WTC11 (cell line): ENCODE measurements at regions not wholly inside any gene's neighbourhood (a gene's known extent, or its start where the extent isn't known, plus 50 kb on each side); places are given as distances from the start of the nearest gene placed in this dataset.

Experiments
- ATAC-seq: fragments of 200-7000 bp; cut with Tn5 transposase; 2 replicates; pipeline ENCODE4 v1.10.0; 2021; ENCODE audit warnings: mild to moderate bottlenecking, moderate library complexity
- CTCF ChIA-PET: fragments of 300-600 bp; sonication (Branson Sonifier 250); formaldehyde crosslinking; loops from one replicate; lab custom pipeline; 2021; ENCODE audit warnings: antibody characterized with exemption; lab: Charles Lee
- POLR2A ChIA-PET: fragments of 350-600 bp; sonication (Branson Sonifier 250); formaldehyde crosslinking; loops from one replicate; lab custom pipeline; 2021; ENCODE audit warnings: antibody characterized with exemption; lab: Charles Lee
- DNase-seq: peaks from one replicate; pipeline ENCODE4 v3.0.0; 2021; ENCODE audit warnings: low spot score
- H3K27ac Mint-ChIP-seq: 2 replicates; pipeline ENCODE4 v1.8.0; 2021; ENCODE audit warnings: mixed read lengths
- H3K27me3 Mint-ChIP-seq: 2 replicates; pipeline ENCODE4 v1.8.0; 2021; ENCODE audit warnings: low read depth, mild to moderate bottlenecking, moderate library complexity, mixed read lengths
- H3K36me3 Mint-ChIP-seq: 2 replicates; pipeline ENCODE4 v1.8.0; 2021; ENCODE audit warnings: mixed read lengths
- H3K4me1 Mint-ChIP-seq: 2 replicates; pipeline ENCODE4 v1.8.0; 2022; ENCODE audit warnings: mixed read lengths
- H3K4me3 Mint-ChIP-seq: 2 replicates; pipeline ENCODE4 v1.8.0; 2021; ENCODE audit warnings: mild to moderate bottlenecking, moderate library complexity, mixed read lengths
- H3K9me3 Mint-ChIP-seq: 2 replicates; pipeline ENCODE4 v1.8.0; 2021; ENCODE audit warnings: mixed read lengths
- ELF4 ChIP-seq: sonication (generic); formaldehyde crosslinking; IDR thresholded peaks from 2 replicates; pipeline ENCODE4 v1.8.1; 2022; ENCODE audit warnings: low read depth, mild to moderate bottlenecking, moderate library complexity, missing genetic modification reagents
- GRHL2 ChIP-seq: fragments of 250-450 bp; sonication (Bioruptor Pico); IDR thresholded peaks from 2 replicates; pipeline ENCODE4 v1.8.0; 2022; ENCODE audit warnings: mild to moderate bottlenecking, moderate library complexity; ENCODE audit not compliant: insufficient replicate concordance, severe bottlenecking
- HMGA2 ChIP-seq: fragments of 250-450 bp; sonication (Bioruptor Pico); IDR thresholded peaks from 2 replicates; pipeline ENCODE4 v1.4.0; 2021; ENCODE audit warnings: mild to moderate bottlenecking, moderate library complexity
- MXD4 ChIP-seq: fragments of 250-450 bp; sonication (Bioruptor Pico); IDR thresholded peaks from 2 replicates; pipeline ENCODE4 v1.8.0; 2021; ENCODE audit warnings: mild to moderate bottlenecking, moderate library complexity, borderline replicate concordance
- NFE2L1 ChIP-seq: sonication (generic); formaldehyde crosslinking; IDR thresholded peaks from 2 replicates; pipeline ENCODE4 v1.8.1; 2023; ENCODE audit warnings: missing genetic modification reagents
- NR3C1 ChIP-seq: sonication (generic); formaldehyde crosslinking; conservative IDR thresholded peaks from 2 replicates; pipeline ENCODE4 v1.8.1; 2023; ENCODE audit warnings: low read depth, mild to moderate bottlenecking, missing genetic modification reagents
- OVOL2 ChIP-seq: fragments of 250-450 bp; sonication (Bioruptor Pico); IDR thresholded peaks from 2 replicates; pipeline ENCODE4 v1.9.0; 2021; ENCODE audit warnings: mild to moderate bottlenecking, borderline replicate concordance
- PRRX2 ChIP-seq: fragments of 250-450 bp; sonication (Bioruptor Pico); IDR thresholded peaks from 2 replicates; pipeline ENCODE4 v1.8.0; 2021; ENCODE audit warnings: mild to moderate bottlenecking
- TEAD1 ChIP-seq: sonication (generic); formaldehyde crosslinking; IDR thresholded peaks from 2 replicates; pipeline ENCODE4 v1.8.0; 2022; ENCODE audit warnings: mild to moderate bottlenecking, missing genetic modification reagents
- ZNF263 ChIP-seq: sonication (generic); formaldehyde crosslinking; IDR thresholded peaks from 2 replicates; pipeline ENCODE4 v1.8.1; 2022; ENCODE audit warnings: low read depth, mild to moderate bottlenecking, moderate library complexity, missing genetic modification reagents
- ZNF317 ChIP-seq: sonication (generic); formaldehyde crosslinking; IDR thresholded peaks from 2 replicates; pipeline ENCODE4 v1.8.1; 2023; ENCODE audit warnings: low read depth, mild to moderate bottlenecking, moderate library complexity, missing genetic modification reagents, borderline replicate concordance
- ZNF423 ChIP-seq: fragments of 250-450 bp; sonication (Bioruptor Pico); IDR thresholded peaks from 2 replicates; pipeline ENCODE4 v2.1.2; 2022; ENCODE audit warnings: mild to moderate bottlenecking, moderate library complexity
- TF ChIP-seq, protein P1 (sequence below): sonication (generic); formaldehyde crosslinking; IDR thresholded peaks from 2 replicates; pipeline ENCODE4 v1.8.1; 2022; ENCODE audit warnings: low read depth, missing genetic modification reagents, borderline replicate concordance
- TF ChIP-seq, protein P2 (sequence below): fragments of 250-450 bp; sonication (Bioruptor Pico); IDR thresholded peaks from 2 replicates; pipeline ENCODE4 v1.9.0; 2021; ENCODE audit warnings: mild to moderate bottlenecking, borderline replicate concordance
- TF ChIP-seq, protein P3 (sequence below): sonication (generic); formaldehyde crosslinking; IDR thresholded peaks from 2 replicates; pipeline ENCODE4 v1.8.0; 2022; ENCODE audit warnings: mild to moderate bottlenecking, missing genetic modification reagents
- TF ChIP-seq, protein P4 (sequence below): sonication (generic); formaldehyde crosslinking; IDR thresholded peaks from 2 replicates; pipeline ENCODE4 v1.8.1; 2023; ENCODE audit warnings: mild to moderate bottlenecking, missing genetic modification reagents
- TF ChIP-seq, protein P5 (sequence below): sonication (generic); formaldehyde crosslinking; IDR thresholded peaks from 2 replicates; pipeline ENCODE4 v1.8.1; 2023; ENCODE audit warnings: mild to moderate bottlenecking, missing genetic modification reagents
- TF ChIP-seq, protein P6 (sequence below): fragments of 250-450 bp; sonication (Bioruptor Pico); conservative IDR thresholded peaks from 2 replicates; pipeline ENCODE4 v1.9.0; 2021; ENCODE audit warnings: mild to moderate bottlenecking

DNA sequence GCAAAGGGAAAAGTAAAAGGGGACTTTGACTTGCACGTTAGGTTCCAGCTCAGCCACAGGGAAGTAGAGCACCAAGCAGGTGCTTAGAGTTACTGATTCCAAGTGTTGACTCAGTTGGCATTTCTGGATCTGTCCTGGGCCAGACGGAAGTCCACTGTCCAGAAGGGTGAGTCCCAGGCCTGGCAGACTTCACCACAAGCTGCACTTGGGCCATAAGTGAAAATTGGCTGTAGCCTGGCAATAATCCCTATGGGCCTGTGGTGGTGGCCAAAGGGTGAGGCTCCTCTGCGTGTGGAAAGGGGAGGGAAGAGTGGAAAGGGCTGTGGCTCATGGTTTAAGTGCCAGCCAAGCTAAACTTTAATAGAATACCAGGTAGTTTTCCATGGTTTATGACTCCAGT, 121.5 kb downstream of the DTWD1 start:
- TF ChIP-seq ZNF263 (no peak), OVOL2 (CRISPR knock-in tag) (no peak), TEAD1 (no peak), ELF4 (CRISPR knock-in tag) (no peak), NR3C1 (CRISPR knock-in tag) (no peak), GRHL2 (no peak), HMGA2 (no peak), NFE2L1 (CRISPR knock-in tag) (no peak)
- TF ChIP-seq, protein P1, sequence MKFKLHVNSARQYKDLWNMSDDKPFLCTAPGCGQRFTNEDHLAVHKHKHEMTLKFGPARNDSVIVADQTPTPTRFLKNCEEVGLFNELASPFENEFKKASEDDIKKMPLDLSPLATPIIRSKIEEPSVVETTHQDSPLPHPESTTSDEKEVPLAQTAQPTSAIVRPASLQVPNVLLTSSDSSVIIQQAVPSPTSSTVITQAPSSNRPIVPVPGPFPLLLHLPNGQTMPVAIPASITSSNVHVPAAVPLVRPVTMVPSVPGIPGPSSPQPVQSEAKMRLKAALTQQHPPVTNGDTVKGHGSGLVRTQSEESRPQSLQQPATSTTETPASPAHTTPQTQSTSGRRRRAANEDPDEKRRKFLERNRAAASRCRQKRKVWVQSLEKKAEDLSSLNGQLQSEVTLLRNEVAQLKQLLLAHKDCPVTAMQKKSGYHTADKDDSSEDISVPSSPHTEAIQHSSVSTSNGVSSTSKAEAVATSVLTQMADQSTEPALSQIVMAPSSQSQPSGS (CRISPR knock-in tag), result no peak
- TF ChIP-seq, protein P2, sequence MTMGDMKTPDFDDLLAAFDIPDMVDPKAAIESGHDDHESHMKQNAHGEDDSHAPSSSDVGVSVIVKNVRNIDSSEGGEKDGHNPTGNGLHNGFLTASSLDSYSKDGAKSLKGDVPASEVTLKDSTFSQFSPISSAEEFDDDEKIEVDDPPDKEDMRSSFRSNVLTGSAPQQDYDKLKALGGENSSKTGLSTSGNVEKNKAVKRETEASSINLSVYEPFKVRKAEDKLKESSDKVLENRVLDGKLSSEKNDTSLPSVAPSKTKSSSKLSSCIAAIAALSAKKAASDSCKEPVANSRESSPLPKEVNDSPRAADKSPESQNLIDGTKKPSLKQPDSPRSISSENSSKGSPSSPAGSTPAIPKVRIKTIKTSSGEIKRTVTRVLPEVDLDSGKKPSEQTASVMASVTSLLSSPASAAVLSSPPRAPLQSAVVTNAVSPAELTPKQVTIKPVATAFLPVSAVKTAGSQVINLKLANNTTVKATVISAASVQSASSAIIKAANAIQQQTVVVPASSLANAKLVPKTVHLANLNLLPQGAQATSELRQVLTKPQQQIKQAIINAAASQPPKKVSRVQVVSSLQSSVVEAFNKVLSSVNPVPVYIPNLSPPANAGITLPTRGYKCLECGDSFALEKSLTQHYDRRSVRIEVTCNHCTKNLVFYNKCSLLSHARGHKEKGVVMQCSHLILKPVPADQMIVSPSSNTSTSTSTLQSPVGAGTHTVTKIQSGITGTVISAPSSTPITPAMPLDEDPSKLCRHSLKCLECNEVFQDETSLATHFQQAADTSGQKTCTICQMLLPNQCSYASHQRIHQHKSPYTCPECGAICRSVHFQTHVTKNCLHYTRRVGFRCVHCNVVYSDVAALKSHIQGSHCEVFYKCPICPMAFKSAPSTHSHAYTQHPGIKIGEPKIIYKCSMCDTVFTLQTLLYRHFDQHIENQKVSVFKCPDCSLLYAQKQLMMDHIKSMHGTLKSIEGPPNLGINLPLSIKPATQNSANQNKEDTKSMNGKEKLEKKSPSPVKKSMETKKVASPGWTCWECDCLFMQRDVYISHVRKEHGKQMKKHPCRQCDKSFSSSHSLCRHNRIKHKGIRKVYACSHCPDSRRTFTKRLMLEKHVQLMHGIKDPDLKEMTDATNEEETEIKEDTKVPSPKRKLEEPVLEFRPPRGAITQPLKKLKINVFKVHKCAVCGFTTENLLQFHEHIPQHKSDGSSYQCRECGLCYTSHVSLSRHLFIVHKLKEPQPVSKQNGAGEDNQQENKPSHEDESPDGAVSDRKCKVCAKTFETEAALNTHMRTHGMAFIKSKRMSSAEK (CRISPR knock-in tag), result no peak
- TF ChIP-seq, protein P3, sequence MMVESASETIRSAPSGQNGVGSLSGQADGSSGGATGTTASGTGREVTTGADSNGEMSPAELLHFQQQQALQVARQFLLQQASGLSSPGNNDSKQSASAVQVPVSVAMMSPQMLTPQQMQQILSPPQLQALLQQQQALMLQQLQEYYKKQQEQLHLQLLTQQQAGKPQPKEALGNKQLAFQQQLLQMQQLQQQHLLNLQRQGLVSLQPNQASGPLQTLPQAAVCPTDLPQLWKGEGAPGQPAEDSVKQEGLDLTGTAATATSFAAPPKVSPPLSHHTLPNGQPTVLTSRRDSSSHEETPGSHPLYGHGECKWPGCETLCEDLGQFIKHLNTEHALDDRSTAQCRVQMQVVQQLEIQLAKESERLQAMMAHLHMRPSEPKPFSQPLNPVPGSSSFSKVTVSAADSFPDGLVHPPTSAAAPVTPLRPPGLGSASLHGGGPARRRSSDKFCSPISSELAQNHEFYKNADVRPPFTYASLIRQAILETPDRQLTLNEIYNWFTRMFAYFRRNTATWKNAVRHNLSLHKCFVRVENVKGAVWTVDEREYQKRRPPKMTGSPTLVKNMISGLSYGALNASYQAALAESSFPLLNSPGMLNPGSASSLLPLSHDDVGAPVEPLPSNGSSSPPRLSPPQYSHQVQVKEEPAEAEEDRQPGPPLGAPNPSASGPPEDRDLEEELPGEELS (CRISPR knock-in tag), result no peak
- TF ChIP-seq, protein P4, sequence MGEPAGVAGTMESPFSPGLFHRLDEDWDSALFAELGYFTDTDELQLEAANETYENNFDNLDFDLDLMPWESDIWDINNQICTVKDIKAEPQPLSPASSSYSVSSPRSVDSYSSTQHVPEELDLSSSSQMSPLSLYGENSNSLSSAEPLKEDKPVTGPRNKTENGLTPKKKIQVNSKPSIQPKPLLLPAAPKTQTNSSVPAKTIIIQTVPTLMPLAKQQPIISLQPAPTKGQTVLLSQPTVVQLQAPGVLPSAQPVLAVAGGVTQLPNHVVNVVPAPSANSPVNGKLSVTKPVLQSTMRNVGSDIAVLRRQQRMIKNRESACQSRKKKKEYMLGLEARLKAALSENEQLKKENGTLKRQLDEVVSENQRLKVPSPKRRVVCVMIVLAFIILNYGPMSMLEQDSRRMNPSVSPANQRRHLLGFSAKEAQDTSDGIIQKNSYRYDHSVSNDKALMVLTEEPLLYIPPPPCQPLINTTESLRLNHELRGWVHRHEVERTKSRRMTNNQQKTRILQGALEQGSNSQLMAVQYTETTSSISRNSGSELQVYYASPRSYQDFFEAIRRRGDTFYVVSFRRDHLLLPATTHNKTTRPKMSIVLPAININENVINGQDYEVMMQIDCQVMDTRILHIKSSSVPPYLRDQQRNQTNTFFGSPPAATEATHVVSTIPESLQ (CRISPR knock-in tag), result no peak
- TF ChIP-seq, protein P5, sequence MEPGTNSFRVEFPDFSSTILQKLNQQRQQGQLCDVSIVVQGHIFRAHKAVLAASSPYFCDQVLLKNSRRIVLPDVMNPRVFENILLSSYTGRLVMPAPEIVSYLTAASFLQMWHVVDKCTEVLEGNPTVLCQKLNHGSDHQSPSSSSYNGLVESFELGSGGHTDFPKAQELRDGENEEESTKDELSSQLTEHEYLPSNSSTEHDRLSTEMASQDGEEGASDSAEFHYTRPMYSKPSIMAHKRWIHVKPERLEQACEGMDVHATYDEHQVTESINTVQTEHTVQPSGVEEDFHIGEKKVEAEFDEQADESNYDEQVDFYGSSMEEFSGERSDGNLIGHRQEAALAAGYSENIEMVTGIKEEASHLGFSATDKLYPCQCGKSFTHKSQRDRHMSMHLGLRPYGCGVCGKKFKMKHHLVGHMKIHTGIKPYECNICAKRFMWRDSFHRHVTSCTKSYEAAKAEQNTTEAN, result no peak
- Mint-ChIP-seq H3K27me3 (no peaks in the 10 kb centered on the region), H3K36me3 (no peaks in the 10 kb centered on the region), H3K9me3 (peaks cover 5% of the 10 kb centered on the region), H3K4me3 (no peak overlapping the region), H3K27ac (no peak overlapping the region), H3K4me1 (peaks cover 3% of the 10 kb centered on the region)
- DNase-seq, result no peak
- ChIA-PET POLR2A (no interaction called here), CTCF (no interaction called here)
- ATAC-seq, result no peak

DNA sequence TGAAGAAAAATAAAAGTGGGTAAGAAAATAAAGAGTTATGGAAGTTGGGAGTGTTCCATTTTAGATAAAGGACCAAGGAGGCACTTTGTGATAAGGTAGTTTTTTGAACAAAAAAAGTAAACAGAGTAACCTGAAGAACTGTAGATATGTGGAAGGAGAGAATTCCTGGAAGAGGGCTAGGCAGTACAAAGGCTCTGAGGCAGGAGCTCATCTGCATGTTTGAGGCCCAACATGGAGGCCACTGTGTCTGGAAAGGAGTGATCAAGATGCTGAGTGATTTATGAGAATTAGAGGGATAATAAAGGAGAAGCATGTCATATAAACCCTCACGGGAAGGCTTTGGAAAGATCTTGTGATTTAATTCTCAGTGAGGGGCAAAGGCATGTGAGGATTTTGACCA, 126.5 kb downstream of the DTWD1 start:
- DNase-seq (no peak), ATAC-seq (no peak)
- ChIA-PET CTCF (no interaction called here), POLR2A (no interaction called here)
- peaks cover 5% of the 10 kb centered on the region for H3K9me3 Mint-ChIP-seq
- no peaks in the 10 kb centered on the region for H3K4me1 Mint-ChIP-seq
- H3K36me3 Mint-ChIP-seq, result no peaks in the 10 kb centered on the region
- H3K27ac Mint-ChIP-seq, result no peak overlapping the region
- H3K27me3 Mint-ChIP-seq, result no peaks in the 10 kb centered on the region
- no peak overlapping the region for H3K4me3 Mint-ChIP-seq
- TF ChIP-seq NR3C1 (CRISPR knock-in tag) (no peak), ZNF423 (CRISPR knock-in tag) (no peak), ZNF317 (CRISPR knock-in tag) (no peak), HMGA2 (no peak), PRRX2 (CRISPR knock-in tag) (no peak), MXD4 (CRISPR knock-in tag) (no peak)
- TF ChIP-seq, protein P6, sequence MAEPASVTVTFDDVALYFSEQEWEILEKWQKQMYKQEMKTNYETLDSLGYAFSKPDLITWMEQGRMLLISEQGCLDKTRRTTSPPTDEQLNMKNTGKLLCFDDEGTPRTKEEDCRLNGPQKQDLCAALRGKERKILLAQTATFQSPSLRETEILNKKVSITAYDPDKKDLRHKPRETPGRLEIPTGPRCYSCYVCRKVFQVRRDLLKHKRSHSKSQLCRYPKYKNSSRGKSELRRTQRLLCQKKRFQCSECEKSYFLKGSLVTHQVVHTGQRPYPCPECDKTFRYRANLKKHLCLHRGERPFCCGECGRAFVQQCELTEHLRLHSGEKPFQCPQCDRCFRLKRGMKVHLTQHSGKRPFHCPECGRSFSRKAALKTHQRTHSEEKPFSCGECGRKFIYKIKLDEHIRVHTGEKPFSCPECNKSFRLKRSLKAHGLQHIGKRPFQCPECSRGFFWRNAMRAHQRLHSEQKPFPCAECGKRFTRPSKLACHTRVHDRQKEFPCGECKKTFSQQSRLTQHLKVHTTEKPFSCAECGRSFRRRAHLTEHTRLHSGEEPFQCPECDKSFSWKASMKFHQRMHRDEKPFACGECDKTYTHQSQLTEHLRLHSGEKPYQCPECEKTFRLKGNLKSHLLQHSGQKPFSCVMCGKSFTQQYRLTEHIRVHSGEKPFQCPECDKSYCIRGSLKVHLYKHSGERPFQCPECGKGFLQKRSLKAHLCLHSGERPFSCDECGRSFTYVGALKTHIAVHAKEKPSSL (CRISPR knock-in tag), result no peak
- TF ChIP-seq, protein P2 (CRISPR knock-in tag), result no peak
